ENCODE measurements at regions not wholly inside any gene's neighbourhood (a gene's known extent, or its start where the extent isn't known, plus 50 kb on each side); places are given as distances from the start of the nearest gene placed in this dataset.

- no peak overlapping the region for H3K27ac ChIP-seq (ENCODE audit: low read length)
- no peaks in the 10 kb centered on the region for H3K36me3 ChIP-seq (ENCODE audit: control insufficient read depth, low read depth, low read length)
- H3K4me3 ChIP-seq (ENCODE audit: low read length) = no peak overlapping the region
- H3K27me3 ChIP-seq (ENCODE audit: control insufficient read depth, insufficient read depth, low read length) = no peaks in the 10 kb centered on the region
- no peak overlapping the region for H3K9ac ChIP-seq (ENCODE audit: low read length)
- no peaks in the 10 kb centered on the region for H3K9me3 ChIP-seq (ENCODE audit: control insufficient read depth, low read depth, low read length)
- no peaks in the 10 kb centered on the region for H3K4me1 ChIP-seq (ENCODE audit: control insufficient read depth, low read depth, low read length)
Measured at GRCh38 chr18:72935744-72936143, 68.0 kb upstream of the NETO1 start.

- Histone ChIP-seq H3K4me3 (ENCODE audit: low read length) (no peak overlapping the region), H3K9me3 (ENCODE audit: control insufficient read depth, low read depth, low read length) (no peaks in the 10 kb centered on the region), H3K27me3 (ENCODE audit: control insufficient read depth, insufficient read depth, low read length) (no peaks in the 10 kb centered on the region), H3K4me1 (ENCODE audit: control insufficient read depth, low read depth, low read length) (no peaks in the 10 kb centered on the region), H3K9ac (ENCODE audit: low read length) (no peak overlapping the region), H3K36me3 (ENCODE audit: control insufficient read depth, low read depth, low read length) (no peaks in the 10 kb centered on the region), H3K27ac (ENCODE audit: low read length) (no peak overlapping the region)
Measured at GRCh38 chr18:72922895-72923294, 55.1 kb upstream of the NETO1 start.
